HCT116 (cell line): ENCODE measurements at regions not wholly inside any gene's neighbourhood (a gene's known extent, or its start where the extent isn't known, plus 50 kb on each side); places are given as distances from the start of the nearest gene placed in this dataset.

Source experiments
- ATAC-seq: fragments of 200-7000 bp; cut with Tn5 transposase; 2 replicates; pipeline ENCODE4 v1.9.1; 2020; ENCODE audit warnings: mild to moderate bottlenecking, moderate library complexity
- BruUV-seq: library from RNA; stranded (reverse); fragments of 400-500 nt; replicated peaks from 2 replicates; lab custom pipeline; 2021; lab: Mats Ljungman, UMichigan
- CTCF ChIA-PET: fragments of 300-600 bp; sonication (Branson Sonifier 250); formaldehyde crosslinking; loops from one replicate; lab custom pipeline; 2021; ENCODE audit warnings: antibody characterized with exemption; lab: Charles Lee
- POLR2A ChIA-PET: fragments of 300-600, 350-600 bp; sonication (Branson Sonifier 250); formaldehyde crosslinking; loops from one replicate; lab custom pipeline; 2021; ENCODE audit warnings: antibody characterized with exemption; lab: Charles Lee
- RAD21 ChIA-PET, 2 experiments: fragments of 300-600 bp; sonication (Branson Sonifier 250); formaldehyde crosslinking; loops; one replicate each; lab custom pipeline; 2023; ENCODE audit warnings: low total read pairs in 2 of 2; ENCODE audit not compliant: uncharacterized antibody in 2 of 2, unreplicated experiment in 2 of 2, low non-redundant PET in 1 of 2; lab: Charles Lee
- DNase-seq: peaks from one replicate; pipeline ENCODE4 v3.0.0-alpha.2; 2010; ENCODE audit warnings: low read depth, low spot score
- H2AFZ ChIP-seq: fragments of 200-600 bp; shearing (Covaris generic), sonication (generic); 2 replicates; pipeline ENCODE4 v1.6.1; 2017; ENCODE audit warnings: low read depth, mixed run types, mixed read lengths, antibody characterized with exemption, low read length; ENCODE audit not compliant: poor library complexity, severe bottlenecking
- H3K27ac ChIP-seq: 2 replicates; pipeline ENCODE4 v1.5.1; 2012; ENCODE audit warnings: low read depth, low read length
- H3K27me3 ChIP-seq: fragments of 200-600 bp; sonication (generic); 2 replicates; pipeline ENCODE4 v1.6.1; 2016; ENCODE audit warnings: mixed run types, low read length, mixed read lengths; ENCODE audit not compliant: insufficient read depth
- H3K36me3 ChIP-seq, 2 experiments: fragments of 200-500 bp in 1 of 2; fragments of 200-600 bp in 1 of 2; sonication (Bioruptor generic) in 1 of 2; sonication (generic) in 1 of 2; 2 replicates each; pipeline versions ENCODE4 v1.5.1 to v1.6.1; 2014 to 2016; ENCODE audit warnings: low read length in 2 of 2, inconsistent platforms in 1 of 2, mixed read lengths in 1 of 2, mixed run types in 1 of 2; ENCODE audit not compliant: insufficient read depth in 2 of 2, control insufficient read depth in 1 of 2
- H3K4me1 ChIP-seq, 2 experiments: fragments of 200-600 bp in 1 of 2; sonication (generic) in 1 of 2; 2 replicates each; pipeline versions ENCODE4 v1.5.1 to v1.6.1; 2012 to 2017; ENCODE audit warnings: low read length in 2 of 2, inconsistent platforms in 1 of 2, mild to moderate bottlenecking in 1 of 2, mixed read lengths in 1 of 2, mixed run types in 1 of 2, moderate library complexity in 1 of 2; ENCODE audit not compliant: insufficient read depth in 2 of 2, control insufficient read depth in 1 of 2
- H3K4me2 ChIP-seq: fragments of 200-600 bp; sonication (generic); 2 replicates; pipeline ENCODE4 v1.6.1; 2017; ENCODE audit warnings: mixed run types, low read length, mixed read lengths
- H3K4me3 ChIP-seq, 2 experiments: fragments of 200-600 bp in 1 of 2; sonication (generic) in 1 of 2; replicated peaks in 1 of 2; 2 replicates each; pipeline ENCODE4 v1.5.1; 2011 to 2016; ENCODE audit warnings: low read length in 2 of 2, control low read depth in 1 of 2, low read depth in 1 of 2, mild to moderate bottlenecking in 1 of 2, mixed read lengths in 1 of 2, mixed run types in 1 of 2
- H3K79me2 ChIP-seq: fragments of 200-600 bp; sonication (generic); 2 replicates; pipeline ENCODE4 v1.6.1; 2017; ENCODE audit warnings: mild to moderate bottlenecking, mixed run types, low read length, moderate library complexity, mixed read lengths; ENCODE audit not compliant: insufficient read depth
- H3K9ac ChIP-seq: fragments of 200-600 bp; sonication (generic); 2 replicates; pipeline ENCODE4 v1.6.1; 2016; ENCODE audit warnings: low read length, mixed read lengths
- H3K9me2 ChIP-seq: fragments of 200-600 bp; sonication (generic), shearing (Covaris generic); 2 replicates; pipeline ENCODE4 v1.6.1; 2017; ENCODE audit warnings: mixed run types, mild to moderate bottlenecking, moderate library complexity; ENCODE audit not compliant: insufficient read depth
- H3K9me3 ChIP-seq, 2 experiments: fragments of 200-500 bp in 1 of 2; fragments of 200-600 bp in 1 of 2; sonication (Bioruptor generic) in 1 of 2; sonication (generic) in 1 of 2; 2 replicates each; pipeline ENCODE4 v1.6.1; 2014 to 2017; ENCODE audit warnings: low read length in 2 of 2, mixed read lengths in 2 of 2, inconsistent platforms in 1 of 2, low read depth in 1 of 2, mild to moderate bottlenecking in 1 of 2, mixed run types in 1 of 2, moderate library complexity in 1 of 2; ENCODE audit not compliant: control insufficient read depth in 1 of 2, insufficient read depth in 1 of 2
- H4K20me1 ChIP-seq: fragments of 200-600 bp; sonication (generic), shearing (Covaris generic); 2 replicates; pipeline ENCODE4 v1.6.1; 2017; ENCODE audit warnings: mixed run types, mild to moderate bottlenecking, moderate library complexity; ENCODE audit not compliant: insufficient read depth
- CBX3 ChIP-seq: IDR thresholded peaks from 2 replicates; pipeline ENCODE4 v1.6.1; 2012; ENCODE audit warnings: low read depth
- CEBPB ChIP-seq: IDR thresholded peaks from 2 replicates; pipeline ENCODE4 v1.6.1; 2012; ENCODE audit warnings: low read depth
- ELF1 ChIP-seq: IDR thresholded peaks from 2 replicates; pipeline ENCODE4 v1.6.1; 2012; ENCODE audit warnings: low read depth, borderline replicate concordance
- EZH2phosphoT487 ChIP-seq: fragments of 200-600 bp; IDR thresholded peaks from 2 replicates; pipeline ENCODE4 v1.6.1; 2018; ENCODE audit warnings: antibody characterized with exemption, borderline replicate concordance
- FOSL1 ChIP-seq: IDR thresholded peaks from 2 replicates; pipeline ENCODE4 v1.6.1; 2012; ENCODE audit warnings: low read depth
- JUND ChIP-seq: IDR thresholded peaks from 2 replicates; pipeline ENCODE4 v1.6.1; 2012
- POLR2A ChIP-seq: IDR thresholded peaks from 2 replicates; pipeline ENCODE4 v1.7.0; 2011; ENCODE audit warnings: borderline replicate concordance; ENCODE audit not compliant: insufficient read depth, insufficient read length; ENCODE audit errors: extremely low read depth
- RAD21 ChIP-seq: IDR thresholded peaks from 2 replicates; pipeline ENCODE4 v1.6.1; 2012; ENCODE audit warnings: low read depth, mild to moderate bottlenecking
- TCF7L2 ChIP-seq: IDR thresholded peaks from 2 replicates; pipeline ENCODE4 v1.7.0; 2011; ENCODE audit warnings: borderline replicate concordance, inconsistent platforms; ENCODE audit not compliant: insufficient read depth, insufficient read length; ENCODE audit errors: extremely low read depth
- YY1 ChIP-seq: IDR thresholded peaks from 2 replicates; pipeline ENCODE4 v1.6.1; 2011; ENCODE audit warnings: low read length, low read depth, moderate library complexity, mild to moderate bottlenecking; ENCODE audit not compliant: insufficient replicate concordance; ENCODE audit errors: extremely low read depth
- ZFX ChIP-seq: fragments of 450-650 bp; IDR thresholded peaks from 2 replicates; pipeline ENCODE4 v1.6.1; 2017
- intact Hi-C: fragments of 100-400 bp; cut with micrococcal nuclease; formaldehyde crosslinking; loops from 2 replicates; pipeline ENCODE4 v1.10.0; 2022
- TF ChIP-seq, protein P1 (sequence below): IDR thresholded peaks from 2 replicates; pipeline ENCODE4 v1.6.1; 2012
- TF ChIP-seq, protein P2 (sequence below): IDR thresholded peaks from 2 replicates; pipeline ENCODE4 v1.6.1; 2011; ENCODE audit warnings: mild to moderate bottlenecking, low read length, moderate library complexity; ENCODE audit not compliant: insufficient replicate concordance; ENCODE audit errors: extremely low read depth

DNA sequence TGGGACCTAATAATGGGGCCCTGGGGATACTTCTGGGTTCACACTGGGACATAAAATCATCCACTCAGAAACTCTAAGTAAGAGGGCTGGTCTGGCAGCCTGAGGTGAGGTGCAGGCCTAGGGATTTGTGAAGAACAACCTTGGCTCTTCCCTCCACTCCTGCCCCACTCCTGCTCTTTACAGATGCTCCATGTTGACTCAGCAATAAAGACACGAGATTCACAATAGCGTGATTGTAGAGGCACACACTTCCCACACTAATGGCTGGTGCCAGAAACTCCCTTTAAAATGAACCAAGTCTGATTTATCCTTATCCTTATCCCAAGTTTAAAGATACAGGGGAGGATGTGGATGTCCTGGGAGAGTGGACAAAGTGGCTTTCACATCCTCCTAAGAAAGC, 228.2 kb downstream of the ACTR3 start:
- Histone ChIP-seq H3K27ac (no peak overlapping the region), H3K9me2 (no peaks in the 10 kb centered on the region), H3K36me3 (no peaks in the 10 kb centered on the region), H3K4me3 (no peak overlapping the region), H3K9ac (no peak overlapping the region), H3K27me3 (no peaks in the 10 kb centered on the region), H3K4me2 (no peak overlapping the region), H3K79me2 (no peaks in the 10 kb centered on the region), H3K4me1 (no peaks in the 10 kb centered on the region), H2AFZ (no peak overlapping the region), H3K9me3 (no peaks in the 10 kb centered on the region), H4K20me1 (no peaks in the 10 kb centered on the region)
- TF ChIP-seq RAD21 (no peak), POLR2A (no peak), ELF1 (no peak), CEBPB (no peak), ZFX (no peak), YY1 (no peak)
- ATAC-seq, result no peak
- ChIA-PET CTCF (no interaction called here), RAD21 (no interaction called here), POLR2A (no interaction called here)
- DNase-seq, result no peak
- BruUV-seq, result no TSS peak
- intact Hi-C loops, result no loop called here

DNA sequence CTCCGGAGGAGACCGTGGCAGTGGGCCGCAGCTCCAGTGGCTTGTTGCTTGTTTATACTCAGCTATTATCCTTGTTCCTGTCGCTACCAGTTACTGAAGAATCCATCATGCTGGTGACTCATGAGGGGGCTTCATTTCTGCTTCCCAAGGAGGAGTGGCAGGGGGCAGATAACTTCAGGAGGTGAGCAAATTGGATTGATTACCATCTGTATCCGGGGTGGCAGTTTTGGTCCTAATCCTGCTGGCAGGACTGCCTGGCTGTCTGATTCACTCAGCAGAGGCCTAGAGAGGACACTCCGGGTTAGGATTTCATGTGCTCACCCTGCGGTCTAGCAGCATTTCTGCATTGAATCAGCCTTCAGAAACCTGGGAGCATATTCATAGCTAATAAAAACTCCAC, 230.0 kb downstream of the ACTR3 start:
- no peak for ATAC-seq
- Histone ChIP-seq H3K4me1 (no peaks in the 10 kb centered on the region), H3K36me3 (no peaks in the 10 kb centered on the region), H3K27ac (no peak overlapping the region), H3K79me2 (no peaks in the 10 kb centered on the region), H3K9me2 (no peaks in the 10 kb centered on the region), H2AFZ (no peak overlapping the region), H3K4me2 (no peak overlapping the region), H3K27me3 (no peaks in the 10 kb centered on the region), H3K9ac (no peak overlapping the region), H4K20me1 (no peaks in the 10 kb centered on the region), H3K4me3 (no peak overlapping the region), H3K9me3 (no peaks in the 10 kb centered on the region)
- CTCF ChIA-PET, result no interaction called here
- intact Hi-C loops, result no loop called here
- TF ChIP-seq FOSL1, result no peak
- no peak for TF ChIP-seq TCF7L2
- TF ChIP-seq YY1, result no peak
- no peak for TF ChIP-seq ZFX
- TF ChIP-seq, protein P1, sequence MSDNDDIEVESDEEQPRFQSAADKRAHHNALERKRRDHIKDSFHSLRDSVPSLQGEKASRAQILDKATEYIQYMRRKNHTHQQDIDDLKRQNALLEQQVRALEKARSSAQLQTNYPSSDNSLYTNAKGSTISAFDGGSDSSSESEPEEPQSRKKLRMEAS, result no peak
- TF ChIP-seq JUND, result no peak
- TF ChIP-seq, protein P2, sequence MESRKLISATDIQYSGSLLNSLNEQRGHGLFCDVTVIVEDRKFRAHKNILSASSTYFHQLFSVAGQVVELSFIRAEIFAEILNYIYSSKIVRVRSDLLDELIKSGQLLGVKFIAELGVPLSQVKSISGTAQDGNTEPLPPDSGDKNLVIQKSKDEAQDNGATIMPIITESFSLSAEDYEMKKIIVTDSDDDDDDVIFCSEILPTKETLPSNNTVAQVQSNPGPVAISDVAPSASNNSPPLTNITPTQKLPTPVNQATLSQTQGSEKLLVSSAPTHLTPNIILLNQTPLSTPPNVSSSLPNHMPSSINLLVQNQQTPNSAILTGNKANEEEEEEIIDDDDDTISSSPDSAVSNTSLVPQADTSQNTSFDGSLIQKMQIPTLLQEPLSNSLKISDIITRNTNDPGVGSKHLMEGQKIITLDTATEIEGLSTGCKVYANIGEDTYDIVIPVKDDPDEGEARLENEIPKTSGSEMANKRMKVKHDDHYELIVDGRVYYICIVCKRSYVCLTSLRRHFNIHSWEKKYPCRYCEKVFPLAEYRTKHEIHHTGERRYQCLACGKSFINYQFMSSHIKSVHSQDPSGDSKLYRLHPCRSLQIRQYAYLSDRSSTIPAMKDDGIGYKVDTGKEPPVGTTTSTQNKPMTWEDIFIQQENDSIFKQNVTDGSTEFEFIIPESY, result no peak
- no peak for TF ChIP-seq CBX3
- TF ChIP-seq EZH2phosphoT487, result no peak
- DNase-seq, result no peak
- POLR2A ChIA-PET, result no interaction called here
- RAD21 ChIA-PET, result no interaction called here
- no TSS peak for BruUV-seq
